HEK293 (cell line): ENCODE measurements at regions not wholly inside any gene's neighbourhood (a gene's known extent, or its start where the extent isn't known, plus 50 kb on each side); places are given as distances from the start of the nearest gene placed in this dataset.

Experiments
- BCL11B ChIP-seq: fragments of 450-650 bp; formaldehyde crosslinking; IDR thresholded peaks from 2 replicates; pipeline ENCODE4 v1.5.1; 2016; ENCODE audit warnings: low read depth, missing biosample characterization, missing genetic modification characterization
- EGR2 ChIP-seq: fragments of 450-650 bp; formaldehyde crosslinking; IDR thresholded peaks from 2 replicates; pipeline ENCODE4 v1.5.1; 2016; ENCODE audit warnings: low read depth, missing biosample characterization, missing genetic modification characterization
- HOXD13 ChIP-seq: sonication (generic); formaldehyde crosslinking; IDR thresholded peaks from 2 replicates; pipeline ENCODE4 v1.8.0; 2022; ENCODE audit warnings: missing genetic modification reagents, borderline replicate concordance
- KLF8 ChIP-seq: fragments of 450-650 bp; formaldehyde crosslinking; IDR thresholded peaks from 2 replicates; pipeline ENCODE4 v1.5.1; 2016; ENCODE audit warnings: missing biosample characterization, missing genetic modification characterization
- ZFP41 ChIP-seq: fragments of 450-650 bp; formaldehyde crosslinking; IDR thresholded peaks from 2 replicates; pipeline ENCODE4 v1.5.1; 2016; ENCODE audit warnings: missing biosample characterization, missing genetic modification characterization, borderline replicate concordance
- ZNF112 ChIP-seq: fragments of 450-650 bp; formaldehyde crosslinking; IDR thresholded peaks from 2 replicates; pipeline ENCODE4 v1.5.0; 2017; ENCODE audit warnings: missing biosample characterization, missing genetic modification characterization
- ZNF140 ChIP-seq: fragments of 450-650 bp; formaldehyde crosslinking; IDR thresholded peaks from 2 replicates; pipeline ENCODE4 v1.5.1; 2016; ENCODE audit warnings: missing biosample characterization, missing genetic modification characterization
- ZNF146 ChIP-seq: fragments of 450-650 bp; formaldehyde crosslinking; IDR thresholded peaks from 2 replicates; pipeline ENCODE4 v1.5.1; 2016; ENCODE audit warnings: missing biosample characterization, missing genetic modification characterization
- ZNF174 ChIP-seq: fragments of 450-650 bp; formaldehyde crosslinking; IDR thresholded peaks from 2 replicates; pipeline ENCODE4 v1.5.0; 2017; ENCODE audit warnings: missing biosample characterization, mild to moderate bottlenecking, missing genetic modification characterization
- ZNF223 ChIP-seq: fragments of 450-650 bp; formaldehyde crosslinking; IDR thresholded peaks from 2 replicates; pipeline ENCODE4 v1.5.1; 2016; ENCODE audit warnings: missing biosample characterization, missing genetic modification characterization
- ZNF37A ChIP-seq: fragments of 450-650 bp; IDR thresholded peaks from 2 replicates; pipeline ENCODE4 v1.5.1; 2018; ENCODE audit warnings: missing biosample characterization, missing genetic modification characterization
- ZNF391 ChIP-seq: fragments of 450-650 bp; formaldehyde crosslinking; IDR thresholded peaks from 2 replicates; pipeline ENCODE4 v1.5.1; 2016; ENCODE audit warnings: low read depth, missing biosample characterization, missing genetic modification characterization, borderline replicate concordance
- ZNF394 ChIP-seq: fragments of 450-650 bp; formaldehyde crosslinking; IDR thresholded peaks from 2 replicates; pipeline ENCODE4 v1.5.1; 2016; ENCODE audit warnings: missing biosample characterization, missing genetic modification characterization, mild to moderate bottlenecking, moderate library complexity, borderline replicate concordance
- ZNF510 ChIP-seq: fragments of 450-650 bp; formaldehyde crosslinking; IDR thresholded peaks from 2 replicates; pipeline ENCODE4 v1.5.1; 2018; ENCODE audit warnings: mild to moderate bottlenecking, missing genetic modification characterization, missing biosample characterization; ENCODE audit not compliant: insufficient replicate concordance
- ZNF529 ChIP-seq: fragments of 450-650 bp; formaldehyde crosslinking; IDR thresholded peaks from 2 replicates; pipeline ENCODE4 v1.5.1; 2017; ENCODE audit warnings: missing genetic modification characterization, missing biosample characterization; ENCODE audit not compliant: insufficient replicate concordance
- ZNF530 ChIP-seq: fragments of 450-650 bp; formaldehyde crosslinking; IDR thresholded peaks from 2 replicates; pipeline ENCODE4 v1.5.1; 2016; ENCODE audit warnings: low read depth, missing biosample characterization, missing genetic modification characterization
- ZNF549 ChIP-seq: fragments of 450-650 bp; IDR thresholded peaks from 2 replicates; pipeline ENCODE4 v1.5.1; 2018; ENCODE audit warnings: missing biosample characterization, missing genetic modification characterization, mild to moderate bottlenecking, inconsistent platforms, moderate library complexity
- ZNF555 ChIP-seq: fragments of 450-650 bp; formaldehyde crosslinking; conservative IDR thresholded peaks from 2 replicates; pipeline ENCODE4 v1.5.1; 2017; ENCODE audit warnings: missing biosample characterization, mild to moderate bottlenecking, missing genetic modification characterization, inconsistent platforms
- ZNF621 ChIP-seq: fragments of 450-650 bp; formaldehyde crosslinking; IDR thresholded peaks from 2 replicates; pipeline ENCODE4 v1.5.1; 2017; ENCODE audit warnings: missing biosample characterization, missing genetic modification characterization
- ZNF701 ChIP-seq: fragments of 450-650 bp; formaldehyde crosslinking; IDR thresholded peaks from 2 replicates; pipeline ENCODE4 v1.5.1; 2016; ENCODE audit warnings: missing biosample characterization, missing genetic modification characterization
- ZSCAN16 ChIP-seq: fragments of 450-650 bp; formaldehyde crosslinking; IDR thresholded peaks from 2 replicates; pipeline ENCODE4 v1.5.1; 2016; ENCODE audit warnings: missing biosample characterization, missing genetic modification characterization
- ZXDB ChIP-seq: fragments of 450-650 bp; formaldehyde crosslinking; IDR thresholded peaks from 2 replicates; pipeline ENCODE4 v1.5.1; 2016; ENCODE audit warnings: missing biosample characterization, missing genetic modification characterization
- TF ChIP-seq, protein P1 (sequence below): fragments of 450-650 bp; formaldehyde crosslinking; IDR thresholded peaks from 2 replicates; pipeline ENCODE4 v1.5.0; 2017; ENCODE audit warnings: missing biosample characterization, missing genetic modification characterization, borderline replicate concordance
- TF ChIP-seq, protein P2 (sequence below): fragments of 450-650 bp; formaldehyde crosslinking; IDR thresholded peaks from 2 replicates; pipeline ENCODE4 v1.5.1; 2016; ENCODE audit warnings: missing biosample characterization, missing genetic modification characterization
- TF ChIP-seq, protein P3 (sequence below): fragments of 450-650 bp; IDR thresholded peaks from 2 replicates; pipeline ENCODE4 v1.5.1; 2018; ENCODE audit warnings: missing biosample characterization, missing genetic modification characterization
- TF ChIP-seq, protein P4 (sequence below): fragments of 450-650 bp; formaldehyde crosslinking; IDR thresholded peaks from 2 replicates; pipeline ENCODE4 v1.5.1; 2016; ENCODE audit warnings: missing biosample characterization, missing genetic modification characterization
- TF ChIP-seq, protein P5 (sequence below): fragments of 450-650 bp; formaldehyde crosslinking; IDR thresholded peaks from 2 replicates; pipeline ENCODE4 v1.5.1; 2016; ENCODE audit warnings: missing biosample characterization, missing genetic modification characterization

DNA sequence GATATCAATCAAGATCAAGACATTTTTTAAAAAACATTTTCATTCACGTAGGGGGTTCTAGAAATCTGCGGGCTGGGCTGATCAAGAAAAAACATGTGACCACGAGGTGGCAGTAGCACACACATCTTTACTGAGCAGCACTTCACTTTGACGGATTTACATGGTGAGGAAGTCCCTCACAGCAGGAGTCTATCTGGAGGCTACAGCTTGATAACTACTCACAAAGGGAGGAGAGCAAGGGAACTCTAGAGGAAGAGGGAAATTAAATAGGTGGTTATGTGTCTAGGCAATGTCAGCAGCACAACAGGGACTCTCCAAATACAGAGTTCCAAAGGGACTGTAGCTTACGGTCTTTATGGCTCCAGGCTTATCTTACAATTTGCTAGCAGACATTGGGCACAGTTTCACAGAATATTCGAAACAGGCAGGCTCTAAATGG is 248.1 kb downstream of the DPY19L2 start (continued):
- no peak for TF ChIP-seq ZNF549 (tag by site-specific recombination)
- TF ChIP-seq, protein P1, sequence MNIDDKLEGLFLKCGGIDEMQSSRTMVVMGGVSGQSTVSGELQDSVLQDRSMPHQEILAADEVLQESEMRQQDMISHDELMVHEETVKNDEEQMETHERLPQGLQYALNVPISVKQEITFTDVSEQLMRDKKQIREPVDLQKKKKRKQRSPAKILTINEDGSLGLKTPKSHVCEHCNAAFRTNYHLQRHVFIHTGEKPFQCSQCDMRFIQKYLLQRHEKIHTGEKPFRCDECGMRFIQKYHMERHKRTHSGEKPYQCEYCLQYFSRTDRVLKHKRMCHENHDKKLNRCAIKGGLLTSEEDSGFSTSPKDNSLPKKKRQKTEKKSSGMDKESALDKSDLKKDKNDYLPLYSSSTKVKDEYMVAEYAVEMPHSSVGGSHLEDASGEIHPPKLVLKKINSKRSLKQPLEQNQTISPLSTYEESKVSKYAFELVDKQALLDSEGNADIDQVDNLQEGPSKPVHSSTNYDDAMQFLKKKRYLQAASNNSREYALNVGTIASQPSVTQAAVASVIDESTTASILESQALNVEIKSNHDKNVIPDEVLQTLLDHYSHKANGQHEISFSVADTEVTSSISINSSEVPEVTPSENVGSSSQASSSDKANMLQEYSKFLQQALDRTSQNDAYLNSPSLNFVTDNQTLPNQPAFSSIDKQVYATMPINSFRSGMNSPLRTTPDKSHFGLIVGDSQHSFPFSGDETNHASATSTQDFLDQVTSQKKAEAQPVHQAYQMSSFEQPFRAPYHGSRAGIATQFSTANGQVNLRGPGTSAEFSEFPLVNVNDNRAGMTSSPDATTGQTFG (tag by site-specific recombination) = no peak
- TF ChIP-seq ZNF394 (tag by site-specific recombination) = no peak; the same call in 1 of the 2 replicates
- no peak for TF ChIP-seq ZFP41 (tag by site-specific recombination)
- TF ChIP-seq ZNF391 = no peak
- TF ChIP-seq ZNF223 = no peak
- no peak for TF ChIP-seq ZSCAN16 (tag by site-specific recombination)
- no peak for TF ChIP-seq EGR2
- no peak for TF ChIP-seq ZNF621 (tag by site-specific recombination)
- TF ChIP-seq ZNF530 = no peak
- TF ChIP-seq, protein P2, sequence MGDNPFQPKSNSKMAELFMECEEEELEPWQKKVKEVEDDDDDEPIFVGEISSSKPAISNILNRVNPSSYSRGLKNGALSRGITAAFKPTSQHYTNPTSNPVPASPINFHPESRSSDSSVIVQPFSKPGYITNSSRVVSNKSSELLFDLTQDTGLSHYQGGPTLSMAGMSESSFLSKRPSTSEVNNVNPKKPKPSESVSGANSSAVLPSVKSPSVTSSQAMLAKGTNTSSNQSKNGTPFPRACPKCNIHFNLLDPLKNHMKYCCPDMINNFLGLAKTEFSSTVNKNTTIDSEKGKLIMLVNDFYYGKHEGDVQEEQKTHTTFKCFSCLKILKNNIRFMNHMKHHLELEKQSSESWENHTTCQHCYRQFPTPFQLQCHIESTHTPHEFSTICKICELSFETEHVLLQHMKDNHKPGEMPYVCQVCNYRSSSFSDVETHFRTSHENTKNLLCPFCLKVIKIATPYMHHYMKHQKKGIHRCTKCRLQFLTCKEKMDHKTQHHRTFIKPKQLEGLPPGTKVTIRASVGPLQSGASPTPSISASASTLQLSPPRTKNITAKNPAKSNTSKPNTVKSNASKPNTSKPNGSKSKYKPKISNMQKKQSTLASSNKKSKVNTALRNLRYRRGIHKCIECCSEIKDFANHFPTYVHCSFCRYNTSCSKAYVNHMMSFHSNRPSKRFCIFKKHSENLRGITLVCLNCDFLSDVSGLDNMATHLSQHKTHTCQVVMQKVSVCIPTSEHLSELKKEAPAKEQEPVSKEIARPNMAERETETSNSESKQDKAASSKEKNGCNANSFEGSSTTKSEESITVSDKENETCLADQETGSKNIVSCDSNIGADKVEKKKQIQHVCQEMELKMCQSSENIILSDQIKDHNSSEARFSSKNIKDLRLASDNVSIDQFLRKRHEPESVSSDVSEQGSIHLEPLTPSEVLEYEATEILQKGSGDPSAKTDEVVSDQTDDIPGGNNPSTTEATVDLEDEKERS (tag by site-specific recombination) = peak; percentile 37; the same call in 1 of the 2 replicates
- TF ChIP-seq ZNF174 (tag by site-specific recombination) = no peak
- no peak for TF ChIP-seq ZNF555
- TF ChIP-seq HOXD13 (CRISPR knock-in tag) = no peak
- TF ChIP-seq, protein P3, sequence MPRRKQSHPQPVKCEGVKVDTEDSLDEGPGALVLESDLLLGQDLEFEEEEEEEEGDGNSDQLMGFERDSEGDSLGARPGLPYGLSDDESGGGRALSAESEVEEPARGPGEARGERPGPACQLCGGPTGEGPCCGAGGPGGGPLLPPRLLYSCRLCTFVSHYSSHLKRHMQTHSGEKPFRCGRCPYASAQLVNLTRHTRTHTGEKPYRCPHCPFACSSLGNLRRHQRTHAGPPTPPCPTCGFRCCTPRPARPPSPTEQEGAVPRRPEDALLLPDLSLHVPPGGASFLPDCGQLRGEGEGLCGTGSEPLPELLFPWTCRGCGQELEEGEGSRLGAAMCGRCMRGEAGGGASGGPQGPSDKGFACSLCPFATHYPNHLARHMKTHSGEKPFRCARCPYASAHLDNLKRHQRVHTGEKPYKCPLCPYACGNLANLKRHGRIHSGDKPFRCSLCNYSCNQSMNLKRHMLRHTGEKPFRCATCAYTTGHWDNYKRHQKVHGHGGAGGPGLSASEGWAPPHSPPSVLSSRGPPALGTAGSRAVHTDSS (tag by site-specific recombination) = no peak
- TF ChIP-seq, protein P4, sequence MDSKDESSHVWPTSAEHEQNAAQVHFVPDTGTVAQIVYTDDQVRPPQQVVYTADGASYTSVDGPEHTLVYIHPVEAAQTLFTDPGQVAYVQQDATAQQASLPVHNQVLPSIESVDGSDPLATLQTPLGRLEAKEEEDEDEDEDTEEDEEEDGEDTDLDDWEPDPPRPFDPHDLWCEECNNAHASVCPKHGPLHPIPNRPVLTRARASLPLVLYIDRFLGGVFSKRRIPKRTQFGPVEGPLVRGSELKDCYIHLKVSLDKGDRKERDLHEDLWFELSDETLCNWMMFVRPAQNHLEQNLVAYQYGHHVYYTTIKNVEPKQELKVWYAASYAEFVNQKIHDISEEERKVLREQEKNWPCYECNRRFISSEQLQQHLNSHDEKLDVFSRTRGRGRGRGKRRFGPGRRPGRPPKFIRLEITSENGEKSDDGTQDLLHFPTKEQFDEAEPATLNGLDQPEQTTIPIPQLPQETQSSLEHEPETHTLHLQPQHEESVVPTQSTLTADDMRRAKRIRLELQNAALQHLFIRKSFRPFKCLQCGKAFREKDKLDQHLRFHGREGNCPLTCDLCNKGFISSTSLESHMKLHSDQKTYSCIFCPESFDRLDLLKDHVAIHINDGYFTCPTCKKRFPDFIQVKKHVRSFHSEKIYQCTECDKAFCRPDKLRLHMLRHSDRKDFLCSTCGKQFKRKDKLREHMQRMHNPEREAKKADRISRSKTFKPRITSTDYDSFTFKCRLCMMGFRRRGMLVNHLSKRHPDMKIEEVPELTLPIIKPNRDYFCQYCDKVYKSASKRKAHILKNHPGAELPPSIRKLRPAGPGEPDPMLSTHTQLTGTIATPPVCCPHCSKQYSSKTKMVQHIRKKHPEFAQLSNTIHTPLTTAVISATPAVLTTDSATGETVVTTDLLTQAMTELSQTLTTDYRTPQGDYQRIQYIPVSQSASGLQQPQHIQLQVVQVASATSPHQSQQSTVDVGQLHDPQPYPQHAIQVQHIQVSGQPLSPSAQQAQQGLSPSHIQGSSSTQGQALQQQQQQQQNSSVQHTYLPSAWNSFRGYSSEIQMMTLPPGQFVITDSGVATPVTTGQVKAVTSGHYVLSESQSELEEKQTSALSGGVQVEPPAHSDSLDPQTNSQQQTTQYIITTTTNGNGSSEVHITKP (tag by site-specific recombination) = peak; percentile 50
- TF ChIP-seq ZNF112 (tag by site-specific recombination) = no peak
- TF ChIP-seq BCL11B (tag by site-specific recombination) = no peak
- TF ChIP-seq ZNF701 (tag by site-specific recombination) = no peak
- no peak for TF ChIP-seq ZNF529 (tag by site-specific recombination)
- peak; percentile 83 for TF ChIP-seq ZNF510
- no peak for TF ChIP-seq ZNF146 (tag by site-specific recombination)
- no peak for TF ChIP-seq ZNF37A (tag by site-specific recombination)
- peak; percentile 43; the same call in 1 of the 2 replicates for TF ChIP-seq ZXDB
- TF ChIP-seq, protein P5, sequence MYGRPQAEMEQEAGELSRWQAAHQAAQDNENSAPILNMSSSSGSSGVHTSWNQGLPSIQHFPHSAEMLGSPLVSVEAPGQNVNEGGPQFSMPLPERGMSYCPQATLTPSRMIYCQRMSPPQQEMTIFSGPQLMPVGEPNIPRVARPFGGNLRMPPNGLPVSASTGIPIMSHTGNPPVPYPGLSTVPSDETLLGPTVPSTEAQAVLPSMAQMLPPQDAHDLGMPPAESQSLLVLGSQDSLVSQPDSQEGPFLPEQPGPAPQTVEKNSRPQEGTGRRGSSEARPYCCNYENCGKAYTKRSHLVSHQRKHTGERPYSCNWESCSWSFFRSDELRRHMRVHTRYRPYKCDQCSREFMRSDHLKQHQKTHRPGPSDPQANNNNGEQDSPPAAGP (tag by site-specific recombination) = peak; percentile 76
- no peak for TF ChIP-seq ZNF140 (tag by site-specific recombination)
- TF ChIP-seq KLF8 (tag by site-specific recombination) = no peak
